HG02642 (cell line): ENCODE measurements at regions not wholly inside any gene's neighbourhood (a gene's known extent, or its start where the extent isn't known, plus 50 kb on each side); places are given as distances from the start of the nearest gene placed in this dataset.
A peak's percentile ranks its signal among the peaks of the same experiment; 100 is the strongest.

Experiments used
- ATAC-seq: cut with Tn5 transposase; IDR thresholded peaks from one replicate; pipeline ENCODE4 v1.9.1; 2021; ENCODE audit warnings: mild to moderate bottlenecking; ENCODE audit not compliant: unreplicated experiment, poor library complexity

- ATAC-seq: peak; percentile 54
Observed at GRCh38 chr4:36394352-36394903, 113.0 kb downstream of the DTHD1 start.

- no peak for ATAC-seq
Observed at GRCh38 chr4:36399762-36400353, 118.4 kb downstream of the DTHD1 start.

GRCh38 chr4:36402008-36402758 is 120.8 kb downstream of the DTHD1 start:
- ATAC-seq: no peak

GRCh38 chr4:36411338-36411737 is 129.9 kb downstream of the DTHD1 start:
- no peak for ATAC-seq

- no peak for ATAC-seq
Observed at GRCh38 chr4:36414248-36414647, 132.8 kb downstream of the DTHD1 start.

- ATAC-seq: no peak
Observed at GRCh38 chr4:36417146-36417545, 135.7 kb downstream of the DTHD1 start.

- ATAC-seq: no peak
Observed at GRCh38 chr4:36420111-36420679, 138.8 kb downstream of the DTHD1 start.

- ATAC-seq: no peak
Observed at GRCh38 chr4:36422607-36423006, 141.2 kb downstream of the DTHD1 start.

GRCh38 chr4:36426741-36427140 is 145.3 kb downstream of the DTHD1 start:
- ATAC-seq: no peak

GRCh38 chr4:36427696-36428095 is 146.3 kb downstream of the DTHD1 start:
- no peak for ATAC-seq

GRCh38 chr4:36432586-36432985 is 151.2 kb downstream of the DTHD1 start:
- ATAC-seq: no peak

- no peak for ATAC-seq
Observed at GRCh38 chr4:36439556-36439955, 158.1 kb downstream of the DTHD1 start.

- no peak for ATAC-seq
Observed at GRCh38 chr4:36445480-36445879, 164.1 kb downstream of the DTHD1 start.

GRCh38 chr4:36446275-36446674 is 164.9 kb downstream of the DTHD1 start:
- no peak for ATAC-seq

GRCh38 chr4:36461344-36461743 is 179.9 kb downstream of the DTHD1 start:
- no peak for ATAC-seq

GRCh38 chr4:36467670-36468069 is 186.3 kb downstream of the DTHD1 start:
- ATAC-seq: no peak

- no peak for ATAC-seq
Observed at GRCh38 chr4:36471903-36472302, 190.5 kb downstream of the DTHD1 start.

- ATAC-seq: no peak
Observed at GRCh38 chr4:36476135-36476534, 194.7 kb downstream of the DTHD1 start.

- no peak for ATAC-seq
Observed at GRCh38 chr4:36477861-36478260, 196.4 kb downstream of the DTHD1 start.

- no peak for ATAC-seq
Observed at GRCh38 chr4:36485885-36486284, 204.5 kb downstream of the DTHD1 start.

GRCh38 chr4:36489798-36490197 is 208.4 kb downstream of the DTHD1 start:
- ATAC-seq: no peak
